Heart left ventricle (tissue), 13 donors: ENCODE measurements at regions not wholly inside any gene's neighbourhood (a gene's known extent, or its start where the extent isn't known, plus 50 kb on each side); places are given as distances from the start of the nearest gene placed in this dataset.

ENCODE experiments used
- POLR2A ChIP-seq, 2 donors: fragments of 450-650 bp; IDR thresholded peaks; one replicate each; pipeline ENCODE4 v1.6.1; 2017; ENCODE audit warnings: antibody characterized with exemption in 2 of 2, mild to moderate bottlenecking in 2 of 2, moderate library complexity in 2 of 2
- TF ChIP-seq, protein P1 (sequence below), 12 donors: fragments of 200-600 bp; sonication (generic) in 4 of 12; IDR thresholded peaks; one replicate each; pipeline versions ENCODE4 v1.5.0 to v1.8.0; 2018 to 2022; ENCODE audit warnings: antibody characterized with exemption in 12 of 12, mild to moderate bottlenecking in 5 of 12
- donor health status: ischemic (EF 13 %, LVEDD 7.1; RV severe dilation, severe dysfunction).
- donor health status: DM: no; HTN: yes; CAD: no.
- donor health status: DM: no; HTN: no; CAD: no.
- donor health status: ischemic (EF 25% LVEDD 6.9; RV normal size, moderate dysfunction).
- donor health status: ischemic (EF 25% LVEDD 5.7; RV mildly dilated, moderate dysfunction).
- donor health status: ischemic (EF 35%, LVEDD 5.7; RV mildly dilated, moderate dysfunction).
- donor health status: nonischemic (EF 11% LVEDD 7.7; RV severe dilation, severe dysfunction).
- donor health status: DM: yes; HTN: yes; CAD: no.
- donor health status: PGD.
- donor health status: ischemic (EF 29% LVEDD 5.4; RV normal size, mild dysfunction).
- donor health status: nonischemic (EF 23%, LVEDD 6.1; RV moderate dilation, normal function).

DNA sequence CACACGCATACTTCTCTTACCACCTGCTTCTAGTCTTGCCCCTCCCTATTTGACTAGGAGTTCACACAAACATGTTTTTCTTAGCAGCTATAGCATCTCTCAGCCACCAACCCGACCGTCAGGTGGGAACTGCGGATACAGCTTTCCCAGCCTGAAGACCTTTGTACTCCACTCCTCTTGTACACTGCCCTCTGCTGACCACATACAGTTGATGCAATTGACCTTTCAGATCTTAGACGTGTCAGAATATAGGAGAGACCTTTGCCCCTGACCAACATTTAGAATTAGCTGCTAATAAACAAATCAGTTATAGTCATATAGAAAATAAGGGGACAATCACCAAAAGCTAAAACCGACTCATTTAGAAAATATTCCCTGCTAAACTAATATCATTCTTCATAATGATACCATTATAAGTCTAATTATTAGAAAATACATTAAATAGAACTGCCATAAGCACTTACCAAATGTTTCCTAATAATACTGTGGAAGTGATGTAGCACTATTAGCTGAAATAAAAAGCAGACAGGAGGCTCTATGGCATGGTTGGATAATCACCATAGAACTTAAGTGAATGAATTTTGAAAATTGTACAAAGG lies 208.4 kb downstream of the RAD51AP2 start:
- TF ChIP-seq, protein P1, sequence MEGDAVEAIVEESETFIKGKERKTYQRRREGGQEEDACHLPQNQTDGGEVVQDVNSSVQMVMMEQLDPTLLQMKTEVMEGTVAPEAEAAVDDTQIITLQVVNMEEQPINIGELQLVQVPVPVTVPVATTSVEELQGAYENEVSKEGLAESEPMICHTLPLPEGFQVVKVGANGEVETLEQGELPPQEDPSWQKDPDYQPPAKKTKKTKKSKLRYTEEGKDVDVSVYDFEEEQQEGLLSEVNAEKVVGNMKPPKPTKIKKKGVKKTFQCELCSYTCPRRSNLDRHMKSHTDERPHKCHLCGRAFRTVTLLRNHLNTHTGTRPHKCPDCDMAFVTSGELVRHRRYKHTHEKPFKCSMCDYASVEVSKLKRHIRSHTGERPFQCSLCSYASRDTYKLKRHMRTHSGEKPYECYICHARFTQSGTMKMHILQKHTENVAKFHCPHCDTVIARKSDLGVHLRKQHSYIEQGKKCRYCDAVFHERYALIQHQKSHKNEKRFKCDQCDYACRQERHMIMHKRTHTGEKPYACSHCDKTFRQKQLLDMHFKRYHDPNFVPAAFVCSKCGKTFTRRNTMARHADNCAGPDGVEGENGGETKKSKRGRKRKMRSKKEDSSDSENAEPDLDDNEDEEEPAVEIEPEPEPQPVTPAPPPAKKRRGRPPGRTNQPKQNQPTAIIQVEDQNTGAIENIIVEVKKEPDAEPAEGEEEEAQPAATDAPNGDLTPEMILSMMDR (IDR thresholded peaks at IDR 0.05), result peak; percentile 44 to 72 (median 61)
- no peak for TF ChIP-seq POLR2A (IDR thresholded peaks at IDR 0.05)
